GM12878 (cell line): ENCODE measurements at regions not wholly inside any gene's neighbourhood (a gene's known extent, or its start where the extent isn't known, plus 50 kb on each side); places are given as distances from the start of the nearest gene placed in this dataset.

Source experiments
- ATAC-seq: fragments of 200-7000 bp; cut with Tn5 transposase; 3 replicates; pipeline ENCODE4 v1.9.1; 2020; ENCODE audit warnings: mild to moderate bottlenecking, moderate library complexity
- BruUV-seq: library from RNA; stranded (reverse); fragments of 400-500 nt; replicated peaks from 2 replicates; lab custom pipeline; 2021; lab: Mats Ljungman, UMichigan
- CTCF ChIA-PET: fragments of 300-600 bp; sonication (Branson Sonifier 250); formaldehyde crosslinking; extraction: SDS; loops from one replicate; lab custom pipeline; 2021; ENCODE audit warnings: inconsistent platforms; lab: Yijun Ruan, JAX
- POLR2A ChIA-PET: fragments of 350-600 bp; formaldehyde crosslinking; extraction: SDS; loops from one replicate; lab custom pipeline; 2021; ENCODE audit warnings: inconsistent platforms; lab: Charles Lee
- RAD21 ChIA-PET: fragments of 300-600 bp; sonication (Branson Sonifier 250); formaldehyde crosslinking; loops from one replicate; lab custom pipeline; 2023; ENCODE audit warnings: antibody characterized with exemption; ENCODE audit not compliant: unreplicated experiment; lab: Charles Lee
- SMC1A ChIA-PET: fragments of 300-600 bp; sonication (Branson Sonifier 250); formaldehyde crosslinking; loops from one replicate; lab custom pipeline; 2023; ENCODE audit not compliant: unreplicated experiment, uncharacterized antibody; lab: Charles Lee
- DNase-seq: peaks from one replicate; pipeline ENCODE4 v3.0.0-alpha.2; 2011; ENCODE audit warnings: low read depth, low spot score
- FAIRE-seq: peaks from 3 replicates; lab custom pipeline; 2011; peaks lifted over from hg19 to GRCh38; lab: Jason Lieb, UNC
- H2AFZ ChIP-seq: 2 replicates; pipeline ENCODE4 v1.6.0; 2011; ENCODE audit warnings: low read depth, low read length, control low read depth; ENCODE audit not compliant: control insufficient read depth
- H3K27ac ChIP-seq: 2 replicates; pipeline ENCODE4 v1.5.1; 2011; ENCODE audit warnings: control low read depth; ENCODE audit not compliant: control insufficient read depth, insufficient read depth
- H3K27me3 ChIP-seq, 2 experiments: replicated peaks in 1 of 2; 2 replicates each; pipeline versions ENCODE4 v1.6.0 to v1.6.1; 2011; ENCODE audit warnings: low read length in 1 of 2; ENCODE audit not compliant: control insufficient read depth in 2 of 2, insufficient read depth in 2 of 2
- H3K36me3 ChIP-seq, 2 experiments: 2 replicates each; pipeline ENCODE4 v1.5.1; 2011; ENCODE audit warnings: low read length in 1 of 2; ENCODE audit not compliant: control insufficient read depth in 2 of 2, insufficient read depth in 2 of 2
- H3K4me1 ChIP-seq: 2 replicates; pipeline ENCODE4 v1.6.1; 2011; ENCODE audit warnings: mild to moderate bottlenecking, low read length, moderate library complexity, mixed read lengths; ENCODE audit not compliant: control insufficient read depth, insufficient read depth
- H3K4me2 ChIP-seq: 2 replicates; pipeline ENCODE4 v1.6.0; 2011; ENCODE audit warnings: control low read depth; ENCODE audit not compliant: control insufficient read depth, insufficient read depth
- H3K4me3 ChIP-seq: fragments of 200-600 bp; sonication (generic); 2 replicates; pipeline ENCODE4 v1.5.1; 2016
- H3K79me2 ChIP-seq: 2 replicates; pipeline ENCODE4 v1.6.0; 2011; ENCODE audit warnings: low read length; ENCODE audit not compliant: control insufficient read depth, insufficient read depth
- H3K9ac ChIP-seq: 2 replicates; pipeline ENCODE4 v1.8.0; 2011; ENCODE audit warnings: low read length, control low read depth, mixed read lengths; ENCODE audit not compliant: control insufficient read depth, insufficient read depth
- H3K9me3 ChIP-seq: replicated peaks from 3 replicates; pipeline ENCODE4 v1.5.1; 2011; ENCODE audit warnings: mild to moderate bottlenecking, low read length; ENCODE audit not compliant: control insufficient read depth, insufficient read depth
- H4K20me1 ChIP-seq: 2 replicates; pipeline ENCODE4 v1.6.0; 2011; ENCODE audit not compliant: control insufficient read depth, insufficient read depth
- CEBPB ChIP-seq, 2 experiments: fragments of 150-350 bp in 1 of 2; IDR thresholded peaks; 2 replicates each; pipeline ENCODE4 v1.6.1; 2012 to 2014; ENCODE audit warnings: low read depth in 2 of 2, low read length in 2 of 2, borderline replicate concordance in 1 of 2, inconsistent platforms in 1 of 2
- E2F8 ChIP-seq: fragments of 450-650 bp; IDR thresholded peaks from 2 replicates; pipeline ENCODE4 v1.6.1; 2018; ENCODE audit warnings: mild to moderate bottlenecking, low read depth, moderate library complexity; ENCODE audit not compliant: partially characterized antibody
- EED ChIP-seq: sonication (generic); IDR thresholded peaks from 2 replicates; pipeline ENCODE4 v1.6.1; 2016; ENCODE audit warnings: antibody characterized with exemption, low read depth
- ESRRA ChIP-seq: IDR thresholded peaks from 2 replicates; pipeline ENCODE4 v1.6.1; 2012; ENCODE audit warnings: mild to moderate bottlenecking, low read length, improper control_type of control experiment
- SMC3 ChIP-seq: IDR thresholded peaks from 2 replicates; pipeline ENCODE4 v1.6.1; 2011; ENCODE audit warnings: low read length, improper control_type of control experiment, borderline replicate concordance
- TARDBP ChIP-seq: IDR thresholded peaks from 2 replicates; pipeline ENCODE4 v1.6.1; 2016; ENCODE audit warnings: borderline replicate concordance
- USF2 ChIP-seq: IDR thresholded peaks from 2 replicates; pipeline ENCODE4 v1.6.1; 2011; ENCODE audit warnings: low read depth, low read length, improper control_type of control experiment, borderline replicate concordance
- YY1 ChIP-seq: IDR thresholded peaks from 2 replicates; pipeline ENCODE4 v1.6.1; 2011; ENCODE audit warnings: low read depth, mild to moderate bottlenecking, low read length
- ZBTB33 ChIP-seq: fragments of 450-650 bp; IDR thresholded peaks from 2 replicates; pipeline ENCODE4 v1.6.1; 2017; ENCODE audit warnings: mild to moderate bottlenecking
- WGBS: methylation state at CpG from one replicate; pipeline ENCODE4 v1.1.6; 2016; ENCODE audit warnings: low lambda C conversion rate; ENCODE audit not compliant: insufficient replicate concordance, insufficient coverage; ENCODE audit errors: missing lambda C conversion rate; 5-methylcytosine and 5-hydroxymethylcytosine counted together
- in situ Hi-C: fragments of 300-500 bp; cut with MboI; formaldehyde crosslinking; loops from 9 replicates; pipeline ENCODE4 v1.14.3; 2018; ENCODE audit warnings: mixed read lengths
- intact Hi-C: fragments of 100-400 bp; cut with micrococcal nuclease; formaldehyde crosslinking; loops from one replicate; pipeline ENCODE4 v1.14.2; 2022; ENCODE audit not compliant: unreplicated experiment
- TF ChIP-seq, protein P1 (sequence below): IDR thresholded peaks from 2 replicates; pipeline ENCODE4 v1.6.1; 2011; ENCODE audit warnings: low read depth, mild to moderate bottlenecking, low read length, moderate library complexity, borderline replicate concordance; ENCODE audit errors: extremely low read depth

DNA sequence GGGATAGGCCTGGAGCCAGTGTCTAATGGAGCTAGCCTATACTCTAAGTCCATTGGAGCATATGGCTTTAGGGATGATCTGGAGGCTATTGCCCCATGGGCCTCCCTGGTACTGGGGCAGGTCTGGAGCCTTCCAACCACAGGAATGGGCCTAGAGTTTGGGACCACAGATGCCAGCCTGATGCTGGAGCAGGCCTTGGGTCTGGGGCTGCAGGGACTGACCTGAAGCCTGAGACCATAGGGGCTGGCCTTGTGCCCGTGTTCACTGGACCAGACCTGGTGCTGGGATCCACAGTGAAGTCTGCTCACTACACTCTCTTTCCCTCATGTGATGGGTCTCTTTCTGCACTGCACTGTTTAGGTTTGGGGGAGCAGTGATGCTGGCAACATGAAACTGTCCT lies 95.0 kb downstream of the KLHL28 start:
- no peaks in the 10 kb centered on the region for H4K20me1 ChIP-seq
- BruUV-seq = no TSS peak
- no peaks in the 10 kb centered on the region for H3K9me3 ChIP-seq
- CTCF ChIA-PET = interaction anchor here (1.1 kb wide), 1 partner anchor 20 kb away, joined by 4 read pairs; no protein-coding TSS in a partner anchor
- SMC1A ChIA-PET = interaction anchor here (1.2 kb wide), 1 partner anchor 10 kb away, joined by 3 read pairs; no protein-coding TSS in a partner anchor
- FAIRE-seq (no peak), DNase-seq (no peak), ATAC-seq (no peak)
- in situ Hi-C loops (no loop called here), intact Hi-C loops (no loop called here)
- 0% methylated on average over 1 of the region's 1 CpG for WGBS
- POLR2A ChIA-PET = no interaction called here
- H3K4me2 ChIP-seq = no peak overlapping the region
- no peaks in the 10 kb centered on the region for H3K4me1 ChIP-seq
- no peak overlapping the region for H3K4me3 ChIP-seq
- H2AFZ ChIP-seq = no peak overlapping the region
- no peak overlapping the region for H3K27ac ChIP-seq
- RAD21 ChIA-PET = no interaction called here
- H3K79me2 ChIP-seq = no peaks in the 10 kb centered on the region
- no peaks in the 10 kb centered on the region for H3K27me3 ChIP-seq
- TF ChIP-seq ESRRA (no peak), E2F8 (no peak), ZBTB33 (no peak), EED (no peak), USF2 (no peak), YY1 (no peak), CEBPB (IDR thresholded peaks at IDR 0.05; ENCODE audit: borderline replicate concordance in 1 of 2, low read depth in 2 of 2, low read length in 2 of 2) (no peak), SMC3 (no peak), TARDBP (no peak)
- TF ChIP-seq, protein P1, sequence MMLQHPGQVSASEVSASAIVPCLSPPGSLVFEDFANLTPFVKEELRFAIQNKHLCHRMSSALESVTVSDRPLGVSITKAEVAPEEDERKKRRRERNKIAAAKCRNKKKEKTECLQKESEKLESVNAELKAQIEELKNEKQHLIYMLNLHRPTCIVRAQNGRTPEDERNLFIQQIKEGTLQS = no peak
- H3K36me3 ChIP-seq = no peaks in the 10 kb centered on the region
- no peak overlapping the region for H3K9ac ChIP-seq
